NCI-H1092 treated with DMSO at 0.1 percent for 48 hours (cell line): ENCODE measurements at regions not wholly inside any gene's neighbourhood (a gene's known extent, or its start where the extent isn't known, plus 50 kb on each side); places are given as distances from the start of the nearest gene placed in this dataset.

Experiments used
- DNase-seq: peaks from one replicate; lab custom pipeline; 2025; lab: John Stamatoyannopoulos, UW

GRCh38 chr3:147937891-147938290 is 528.7 kb downstream of the ZIC1 start:
- no peak for DNase-seq

GRCh38 chr3:147939425-147939824 is 530.3 kb downstream of the ZIC1 start:
- DNase-seq = no peak

- no peak for DNase-seq
Measured at GRCh38 chr3:147939839-147940238, 530.7 kb downstream of the ZIC1 start.

- DNase-seq = no peak
Measured at GRCh38 chr3:147940405-147941193, 531.4 kb downstream of the ZIC1 start.

GRCh38 chr3:147941969-147942368 is 532.8 kb downstream of the ZIC1 start:
- DNase-seq = no peak

- DNase-seq = no peak
Measured at GRCh38 chr3:147943265-147943945, 534.2 kb downstream of the ZIC1 start.

- DNase-seq = no peak
Measured at GRCh38 chr3:147945968-147946519, 536.9 kb downstream of the ZIC1 start.

GRCh38 chr3:147956615-147957014 is 547.5 kb downstream of the ZIC1 start:
- no peak for DNase-seq

- no peak for DNase-seq
Measured at GRCh38 chr3:147958754-147959153, 549.6 kb downstream of the ZIC1 start.

GRCh38 chr3:147960786-147961185 is 551.6 kb downstream of the ZIC1 start:
- DNase-seq = no peak

- no peak for DNase-seq
Measured at GRCh38 chr3:147962408-147963164, 553.4 kb downstream of the ZIC1 start.

GRCh38 chr3:147963711-147964110 is 554.5 kb downstream of the ZIC1 start:
- DNase-seq = no peak

GRCh38 chr3:147975165-147975564 is 566.0 kb downstream of the ZIC1 start:
- no peak for DNase-seq

- DNase-seq = no peak
Measured at GRCh38 chr3:147977001-147977400, 567.8 kb downstream of the ZIC1 start.

GRCh38 chr3:147987549-147987948 is 578.4 kb downstream of the ZIC1 start:
- no peak for DNase-seq

GRCh38 chr3:147989344-147989743 is 580.2 kb downstream of the ZIC1 start:
- DNase-seq = no peak

- DNase-seq = no peak
Measured at GRCh38 chr3:148002705-148003205, 593.6 kb downstream of the ZIC1 start.

- DNase-seq = no peak
Measured at GRCh38 chr3:148004331-148004730, 595.2 kb downstream of the ZIC1 start.

GRCh38 chr3:148005456-148005855 is 596.3 kb downstream of the ZIC1 start:
- no peak for DNase-seq

- no peak for DNase-seq
Measured at GRCh38 chr3:148006508-148006907, 597.3 kb downstream of the ZIC1 start.

GRCh38 chr3:148008591-148008990 is 599.4 kb downstream of the ZIC1 start:
- DNase-seq = no peak

- DNase-seq = no peak
Measured at GRCh38 chr3:148020861-148021260, 611.7 kb downstream of the ZIC1 start.
